Neural progenitor cell (in vitro differentiated cells): ENCODE measurements at regions not wholly inside any gene's neighbourhood (a gene's known extent, or its start where the extent isn't known, plus 50 kb on each side); places are given as distances from the start of the nearest gene placed in this dataset.

Experiments used
- DNase-seq: peaks from one replicate; pipeline ENCODE4 v3.0.0-alpha.2; 2016; ENCODE audit warnings: low spot score
- H2AFZ ChIP-seq: fragments of 200-600 bp; sonication (generic); replicated peaks from 2 replicates; pipeline ENCODE4 v1.6.1; 2016; ENCODE audit warnings: antibody characterized with exemption
- H3F3A ChIP-seq: fragments of 200-600 bp; sonication (generic); 2 replicates; pipeline ENCODE4 v1.6.1; 2016; ENCODE audit warnings: antibody characterized with exemption, low read depth
- H3K27ac ChIP-seq: fragments of 200-600 bp; sonication (generic); 2 replicates; pipeline ENCODE4 v1.5.1; 2016; ENCODE audit warnings: mild to moderate bottlenecking
- H3K27me3 ChIP-seq: fragments of 200-600 bp; sonication (generic); 2 replicates; pipeline ENCODE4 v1.6.1; 2016; ENCODE audit warnings: mild to moderate bottlenecking, moderate library complexity
- H3K36me3 ChIP-seq: fragments of 200-600 bp; sonication (generic); 2 replicates; pipeline ENCODE4 v1.5.1; 2016
- H3K4me1 ChIP-seq: fragments of 200-600 bp; sonication (generic); 2 replicates; pipeline ENCODE4 v1.6.1; 2016; ENCODE audit warnings: mixed run types
- H3K4me2 ChIP-seq: fragments of 200-600 bp; sonication (generic); 2 replicates; pipeline ENCODE4 v1.6.1; 2016
- H3K4me3 ChIP-seq: fragments of 200-600 bp; sonication (generic); 2 replicates; pipeline ENCODE4 v1.5.1; 2016
- H3K79me2 ChIP-seq: fragments of 200-600 bp; sonication (generic); 2 replicates; pipeline ENCODE4 v1.6.1; 2016; ENCODE audit warnings: low read depth
- H3K9ac ChIP-seq: fragments of 200-600 bp; sonication (generic); 2 replicates; pipeline ENCODE4 v1.6.1; 2016
- H3K9me3 ChIP-seq: fragments of 200-600 bp; sonication (generic); 2 replicates; pipeline ENCODE4 v1.5.1; 2016; ENCODE audit warnings: low read depth
- H4K20me1 ChIP-seq: fragments of 200-600 bp; sonication (generic); 2 replicates; pipeline ENCODE4 v1.6.1; 2016; ENCODE audit warnings: low read depth
- H3K27ac Mint-ChIP-seq: 3 replicates; pipeline ENCODE4 v1.8.0; 2021; ENCODE audit warnings: mixed read lengths
- H3K27me3 Mint-ChIP-seq: 2 replicates; pipeline ENCODE4 v1.8.0; 2022; ENCODE audit warnings: low read depth, mild to moderate bottlenecking, inconsistent platforms, moderate library complexity, mixed read lengths; ENCODE audit not compliant: insufficient read depth
- H3K36me3 Mint-ChIP-seq: 3 replicates; pipeline ENCODE4 v1.8.0; 2021; ENCODE audit warnings: mixed read lengths
- H3K4me1 Mint-ChIP-seq: 3 replicates; pipeline ENCODE4 v1.8.0; 2021; ENCODE audit warnings: mixed read lengths
- H3K4me3 Mint-ChIP-seq: 3 replicates; pipeline ENCODE4 v1.8.0; 2021; ENCODE audit warnings: mild to moderate bottlenecking, moderate library complexity, mixed read lengths
- H3K9me3 Mint-ChIP-seq: 3 replicates; pipeline ENCODE4 v1.8.0; 2020; ENCODE audit warnings: mixed read lengths
- CTCF ChIP-seq: fragments of 200-600 bp; sonication (generic); IDR thresholded peaks from 2 replicates; pipeline ENCODE4 v1.5.1; 2017; ENCODE audit warnings: antibody characterized with exemption, mild to moderate bottlenecking
- EZH2 ChIP-seq: fragments of 200-600 bp; sonication (generic); IDR thresholded peaks from 2 replicates; pipeline ENCODE4 v1.6.1; 2017; ENCODE audit warnings: antibody characterized with exemption, mild to moderate bottlenecking, moderate library complexity
- EZH2phosphoT487 ChIP-seq: fragments of 200-600 bp; sonication (generic); IDR thresholded peaks from 2 replicates; pipeline ENCODE4 v1.6.1; 2017; ENCODE audit warnings: antibody characterized with exemption

GRCh38 chr2:39570614-39571013 is 95.1 kb upstream of the TMEM178A start:
- H3F3A ChIP-seq, result no peaks in the 10 kb centered on the region
- H2AFZ ChIP-seq, result no peak overlapping the region
- H3K4me3 ChIP-seq, result no peak overlapping the region
- no peaks in the 10 kb centered on the region for H3K79me2 ChIP-seq
- Mint-ChIP-seq H3K27me3 (no peaks in the 10 kb centered on the region), H3K36me3 (peaks cover 1% of the 10 kb centered on the region), H3K27ac (no peak overlapping the region), H3K9me3 (peaks cover 5% of the 10 kb centered on the region), H3K4me3 (no peak overlapping the region), H3K4me1 (peaks cover 5% of the 10 kb centered on the region)
- no peaks in the 10 kb centered on the region for H3K27me3 ChIP-seq
- no peaks in the 10 kb centered on the region for H3K36me3 ChIP-seq
- no peak overlapping the region for H3K9ac ChIP-seq
- no peaks in the 10 kb centered on the region for H3K9me3 ChIP-seq
- no peaks in the 10 kb centered on the region for H3K4me1 ChIP-seq
- no peak for DNase-seq
- H3K4me2 ChIP-seq, result no peak overlapping the region
- TF ChIP-seq CTCF (no peak), EZH2phosphoT487 (no peak), EZH2 (no peak)
- no peak overlapping the region for H3K27ac ChIP-seq
- no peaks in the 10 kb centered on the region for H4K20me1 ChIP-seq

- H3K4me1 ChIP-seq, result no peaks in the 10 kb centered on the region
- no peak overlapping the region for H3K27ac ChIP-seq
- Mint-ChIP-seq H3K9me3 (peaks cover 4% of the 10 kb centered on the region), H3K27ac (no peak overlapping the region), H3K4me1 (peaks cover 5% of the 10 kb centered on the region), H3K27me3 (no peaks in the 10 kb centered on the region), H3K4me3 (no peak overlapping the region), H3K36me3 (no peaks in the 10 kb centered on the region)
- no peaks in the 10 kb centered on the region for H3K9me3 ChIP-seq
- no peak for DNase-seq
- no peaks in the 10 kb centered on the region for H3K36me3 ChIP-seq
- no peaks in the 10 kb centered on the region for H4K20me1 ChIP-seq
- TF ChIP-seq CTCF (no peak), EZH2phosphoT487 (no peak), EZH2 (no peak)
- no peak overlapping the region for H3K9ac ChIP-seq
- no peaks in the 10 kb centered on the region for H3F3A ChIP-seq
- no peak overlapping the region for H3K4me2 ChIP-seq
- no peaks in the 10 kb centered on the region for H3K79me2 ChIP-seq
- no peak overlapping the region for H3K4me3 ChIP-seq
- H3K27me3 ChIP-seq, result no peaks in the 10 kb centered on the region
- no peak overlapping the region for H2AFZ ChIP-seq
Measured at GRCh38 chr2:39571111-39571731, 94.5 kb upstream of the TMEM178A start.

GRCh38 chr2:39573276-39573675 is 92.4 kb upstream of the TMEM178A start:
- no peak overlapping the region for H3K27ac Mint-ChIP-seq
- DNase-seq, result no peak
- H3K79me2 ChIP-seq, result no peaks in the 10 kb centered on the region

More at GRCh38 chr2:39573276-39573675, 92.4 kb upstream of the TMEM178A start:
- Histone ChIP-seq H3K27me3 (no peaks in the 10 kb centered on the region), H2AFZ (no peak overlapping the region), H3K36me3 (no peaks in the 10 kb centered on the region), H3F3A (no peaks in the 10 kb centered on the region), H3K9ac (no peak overlapping the region), H3K4me2 (no peak overlapping the region), H3K4me3 (no peak overlapping the region), H3K9me3 (no peaks in the 10 kb centered on the region), H4K20me1 (no peaks in the 10 kb centered on the region), H3K4me1 (no peaks in the 10 kb centered on the region), H3K27ac (no peak overlapping the region)
- no peak overlapping the region for H3K4me3 Mint-ChIP-seq
- H3K4me1 Mint-ChIP-seq, result peaks cover 5% of the 10 kb centered on the region
- H3K36me3 Mint-ChIP-seq, result no peaks in the 10 kb centered on the region
- TF ChIP-seq EZH2, result no peak
- no peak for TF ChIP-seq EZH2phosphoT487
- TF ChIP-seq CTCF, result no peak
- H3K9me3 Mint-ChIP-seq, result peaks cover 15% of the 10 kb centered on the region
- H3K27me3 Mint-ChIP-seq, result no peaks in the 10 kb centered on the region
